Liver (tissue), 3 donors: ENCODE measurements at regions not wholly inside any gene's neighbourhood (a gene's known extent, or its start where the extent isn't known, plus 50 kb on each side); places are given as distances from the start of the nearest gene placed in this dataset.

ENCODE experiments used
- EGR1 ChIP-seq, 2 donors: IDR thresholded peaks; 2 replicates each; pipeline ENCODE4 v1.6.1; 2016 to 2018; ENCODE audit warnings: antibody characterized with exemption in 2 of 2, low read depth in 2 of 2
- FOXA1 ChIP-seq: IDR thresholded peaks from 2 replicates; pipeline ENCODE4 v1.6.1; 2016; ENCODE audit warnings: antibody characterized with exemption
- GABPA ChIP-seq, 2 donors: IDR thresholded peaks in 1 of 2; conservative IDR thresholded peaks in 1 of 2; 2 replicates each; pipeline ENCODE4 v1.6.1; 2016; ENCODE audit warnings: antibody characterized with exemption in 2 of 2, mild to moderate bottlenecking in 1 of 2, moderate library complexity in 1 of 2
- JUND ChIP-seq, 2 donors: IDR thresholded peaks; 2 replicates each; pipeline ENCODE4 v1.6.1; 2016; ENCODE audit warnings: antibody characterized with exemption in 2 of 2
- RAD21 ChIP-seq, 2 donors: IDR thresholded peaks; 2 replicates each; pipeline ENCODE4 v1.6.1; 2016; ENCODE audit warnings: antibody characterized with exemption in 2 of 2, mild to moderate bottlenecking in 2 of 2
- TAF1 ChIP-seq: conservative IDR thresholded peaks from 2 replicates; pipeline ENCODE4 v1.6.1; 2016; ENCODE audit warnings: antibody characterized with exemption, mild to moderate bottlenecking
- YY1 ChIP-seq: IDR thresholded peaks from 2 replicates; pipeline ENCODE4 v1.6.1; 2016; ENCODE audit warnings: antibody characterized with exemption, mild to moderate bottlenecking
- TF ChIP-seq, protein P1 (sequence below): fragments of 150-350 bp; IDR thresholded peaks from 2 replicates; pipeline ENCODE4 v1.5.1; 2017; ENCODE audit warnings: improper control_type of control experiment, low read depth, low read length; ENCODE audit not compliant: missing input control
- TF ChIP-seq, protein P2 (sequence below): IDR thresholded peaks from 2 replicates; pipeline ENCODE4 v1.6.1; 2016; ENCODE audit warnings: antibody characterized with exemption
- TF ChIP-seq, protein P3 (sequence below): IDR thresholded peaks from 2 replicates; pipeline ENCODE4 v1.6.1; 2016; ENCODE audit warnings: antibody characterized with exemption, mild to moderate bottlenecking
- TF ChIP-seq, protein P4 (sequence below): IDR thresholded peaks from 2 replicates; pipeline ENCODE4 v1.6.1; 2016; ENCODE audit warnings: antibody characterized with exemption
- donor health status: healthy.
- donor health status: healthy.

- TF ChIP-seq, protein P1, sequence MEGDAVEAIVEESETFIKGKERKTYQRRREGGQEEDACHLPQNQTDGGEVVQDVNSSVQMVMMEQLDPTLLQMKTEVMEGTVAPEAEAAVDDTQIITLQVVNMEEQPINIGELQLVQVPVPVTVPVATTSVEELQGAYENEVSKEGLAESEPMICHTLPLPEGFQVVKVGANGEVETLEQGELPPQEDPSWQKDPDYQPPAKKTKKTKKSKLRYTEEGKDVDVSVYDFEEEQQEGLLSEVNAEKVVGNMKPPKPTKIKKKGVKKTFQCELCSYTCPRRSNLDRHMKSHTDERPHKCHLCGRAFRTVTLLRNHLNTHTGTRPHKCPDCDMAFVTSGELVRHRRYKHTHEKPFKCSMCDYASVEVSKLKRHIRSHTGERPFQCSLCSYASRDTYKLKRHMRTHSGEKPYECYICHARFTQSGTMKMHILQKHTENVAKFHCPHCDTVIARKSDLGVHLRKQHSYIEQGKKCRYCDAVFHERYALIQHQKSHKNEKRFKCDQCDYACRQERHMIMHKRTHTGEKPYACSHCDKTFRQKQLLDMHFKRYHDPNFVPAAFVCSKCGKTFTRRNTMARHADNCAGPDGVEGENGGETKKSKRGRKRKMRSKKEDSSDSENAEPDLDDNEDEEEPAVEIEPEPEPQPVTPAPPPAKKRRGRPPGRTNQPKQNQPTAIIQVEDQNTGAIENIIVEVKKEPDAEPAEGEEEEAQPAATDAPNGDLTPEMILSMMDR: no peak
- TF ChIP-seq YY1 (no peak), TAF1 (no peak), RAD21 (IDR thresholded peaks at IDR 0.05) (no peak), JUND (IDR thresholded peaks at IDR 0.05) (no peak), EGR1 (IDR thresholded peaks at IDR 0.05; ENCODE audit: low read depth in 2 of 2) (no peak), GABPA (IDR thresholded peaks at IDR 0.05 in 1 of 2, conservative IDR thresholded peaks at IDR 0.05 in 1 of 2) (no peak), FOXA1 (no peak)
- TF ChIP-seq, protein P2, sequence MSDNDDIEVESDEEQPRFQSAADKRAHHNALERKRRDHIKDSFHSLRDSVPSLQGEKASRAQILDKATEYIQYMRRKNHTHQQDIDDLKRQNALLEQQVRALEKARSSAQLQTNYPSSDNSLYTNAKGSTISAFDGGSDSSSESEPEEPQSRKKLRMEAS: no peak
- TF ChIP-seq, protein P3, sequence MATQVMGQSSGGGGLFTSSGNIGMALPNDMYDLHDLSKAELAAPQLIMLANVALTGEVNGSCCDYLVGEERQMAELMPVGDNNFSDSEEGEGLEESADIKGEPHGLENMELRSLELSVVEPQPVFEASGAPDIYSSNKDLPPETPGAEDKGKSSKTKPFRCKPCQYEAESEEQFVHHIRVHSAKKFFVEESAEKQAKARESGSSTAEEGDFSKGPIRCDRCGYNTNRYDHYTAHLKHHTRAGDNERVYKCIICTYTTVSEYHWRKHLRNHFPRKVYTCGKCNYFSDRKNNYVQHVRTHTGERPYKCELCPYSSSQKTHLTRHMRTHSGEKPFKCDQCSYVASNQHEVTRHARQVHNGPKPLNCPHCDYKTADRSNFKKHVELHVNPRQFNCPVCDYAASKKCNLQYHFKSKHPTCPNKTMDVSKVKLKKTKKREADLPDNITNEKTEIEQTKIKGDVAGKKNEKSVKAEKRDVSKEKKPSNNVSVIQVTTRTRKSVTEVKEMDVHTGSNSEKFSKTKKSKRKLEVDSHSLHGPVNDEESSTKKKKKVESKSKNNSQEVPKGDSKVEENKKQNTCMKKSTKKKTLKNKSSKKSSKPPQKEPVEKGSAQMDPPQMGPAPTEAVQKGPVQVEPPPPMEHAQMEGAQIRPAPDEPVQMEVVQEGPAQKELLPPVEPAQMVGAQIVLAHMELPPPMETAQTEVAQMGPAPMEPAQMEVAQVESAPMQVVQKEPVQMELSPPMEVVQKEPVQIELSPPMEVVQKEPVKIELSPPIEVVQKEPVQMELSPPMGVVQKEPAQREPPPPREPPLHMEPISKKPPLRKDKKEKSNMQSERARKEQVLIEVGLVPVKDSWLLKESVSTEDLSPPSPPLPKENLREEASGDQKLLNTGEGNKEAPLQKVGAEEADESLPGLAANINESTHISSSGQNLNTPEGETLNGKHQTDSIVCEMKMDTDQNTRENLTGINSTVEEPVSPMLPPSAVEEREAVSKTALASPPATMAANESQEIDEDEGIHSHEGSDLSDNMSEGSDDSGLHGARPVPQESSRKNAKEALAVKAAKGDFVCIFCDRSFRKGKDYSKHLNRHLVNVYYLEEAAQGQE: no peak
- TF ChIP-seq, protein P4, sequence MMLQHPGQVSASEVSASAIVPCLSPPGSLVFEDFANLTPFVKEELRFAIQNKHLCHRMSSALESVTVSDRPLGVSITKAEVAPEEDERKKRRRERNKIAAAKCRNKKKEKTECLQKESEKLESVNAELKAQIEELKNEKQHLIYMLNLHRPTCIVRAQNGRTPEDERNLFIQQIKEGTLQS: no peak
Measured at GRCh38 chr16:86048221-86048620, 149.3 kb downstream of the IRF8 start.
